ENCODE measurements at regions not wholly inside any gene's neighbourhood (a gene's known extent, or its start where the extent isn't known, plus 50 kb on each side); places are given as distances from the start of the nearest gene placed in this dataset.

DNA sequence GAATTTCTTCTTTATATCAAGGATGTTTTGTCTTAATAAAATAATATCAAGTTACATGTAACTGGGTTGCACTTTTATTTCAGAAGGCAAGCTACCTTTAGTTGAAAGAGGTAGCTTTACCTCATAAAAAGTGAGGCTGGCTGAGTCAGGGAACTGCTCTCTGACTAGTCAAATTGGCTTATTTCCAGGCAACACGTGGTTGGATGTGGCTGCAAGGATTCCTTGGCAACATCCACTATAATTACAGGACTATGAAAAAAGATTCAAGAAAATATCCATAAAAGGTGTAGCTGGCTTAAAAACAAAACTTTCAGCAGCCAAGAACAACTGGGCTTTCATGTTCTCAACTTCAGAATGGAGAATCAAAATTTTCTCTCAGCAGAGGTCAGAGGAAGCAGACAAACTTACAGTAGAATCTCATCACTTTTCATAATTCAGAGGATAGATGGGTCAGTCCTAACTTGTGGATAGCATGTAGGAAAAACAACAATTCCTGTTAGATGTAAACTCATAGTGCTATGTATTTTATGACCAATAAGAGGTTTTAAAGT lies 779.1 kb downstream of the MECOM start:
- Histone ChIP-seq H3K9ac (ENCODE audit: low read depth in 2 of 2, low read length in 2 of 2) (no peak overlapping the region), H3K27me3 (no peaks in the 10 kb centered on the region)
- intact Hi-C loops (cut with DNase I): no loop called here

DNA sequence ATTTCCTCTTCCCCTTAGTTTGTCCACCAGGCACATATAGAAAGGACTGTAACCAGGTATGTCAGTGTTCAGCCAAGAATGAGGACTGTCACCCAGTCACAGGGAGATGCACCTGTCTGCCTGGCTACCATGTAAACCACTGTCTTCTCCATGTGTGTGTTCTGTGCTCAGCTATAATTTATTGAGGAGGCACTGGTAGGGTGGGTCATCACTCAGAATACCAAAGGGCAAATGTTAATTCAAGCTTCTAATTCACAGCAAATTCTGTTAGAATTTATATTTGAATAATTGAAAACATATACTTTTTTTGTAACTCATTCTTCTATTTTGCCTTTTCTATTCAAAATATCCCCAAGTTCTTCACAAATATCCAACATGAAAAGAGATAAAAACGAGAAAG lies 780.4 kb downstream of the MECOM start:
- Histone ChIP-seq H3K27ac (no peak overlapping the region), H3K27me3 (no peaks in the 10 kb centered on the region), H3K9me3 (no peaks in the 10 kb centered on the region), H3K4me3 (no peak overlapping the region), H3K4me1 (peaks cover 2% of the 10 kb centered on the region), H3K36me3 (no peaks in the 10 kb centered on the region), H3K9ac (ENCODE audit: low read depth in 2 of 2, low read length in 2 of 2) (no peak overlapping the region)
- TF ChIP-seq CTCF (IDR thresholded peaks at IDR 0.05): no peak
- intact Hi-C loops (cut with DNase I): no loop called here
- DNase-seq: no peak

More for the DNA sequence above, 779.1 kb downstream of the MECOM start:
- Histone ChIP-seq H3K4me3 (no peak overlapping the region), H3K9me3 (no peaks in the 10 kb centered on the region), H3K27ac (no peak overlapping the region), H3K4me1 (no peaks in the 10 kb centered on the region), H3K36me3 (no peaks in the 10 kb centered on the region)
- TF ChIP-seq CTCF (IDR thresholded peaks at IDR 0.05): no peak
- DNase-seq: peak; percentile 58

DNA sequence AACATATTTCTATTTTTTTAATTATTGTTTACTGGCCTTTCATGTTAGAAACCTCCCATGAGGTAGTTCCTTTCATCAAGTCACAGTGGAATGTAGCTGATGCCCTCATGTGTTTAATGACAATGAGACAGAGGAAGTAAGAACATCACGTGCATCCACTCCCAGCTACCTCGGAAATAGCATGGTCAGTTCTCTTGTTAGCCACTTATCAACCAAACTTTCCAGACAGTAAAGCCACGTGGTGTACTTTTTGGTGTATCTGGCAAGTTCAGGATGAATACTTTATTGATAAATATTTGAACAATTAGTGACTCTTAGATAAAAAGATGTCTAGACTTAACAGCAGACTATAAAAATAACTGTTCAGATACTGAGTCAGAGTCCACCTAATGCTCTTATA lies 781.7 kb downstream of the MECOM start:
- Histone ChIP-seq H3K36me3 (no peaks in the 10 kb centered on the region), H3K27ac (no peak overlapping the region), H3K9me3 (no peaks in the 10 kb centered on the region), H3K4me1 (peaks cover 5% of the 10 kb centered on the region), H3K4me3 (no peak overlapping the region), H3K9ac (ENCODE audit: low read depth in 2 of 2, low read length in 2 of 2) (no peak overlapping the region), H3K27me3 (no peaks in the 10 kb centered on the region)
- no peak for DNase-seq
- TF ChIP-seq CTCF (IDR thresholded peaks at IDR 0.05): no peak
- intact Hi-C loops (cut with DNase I): no loop called here

DNA sequence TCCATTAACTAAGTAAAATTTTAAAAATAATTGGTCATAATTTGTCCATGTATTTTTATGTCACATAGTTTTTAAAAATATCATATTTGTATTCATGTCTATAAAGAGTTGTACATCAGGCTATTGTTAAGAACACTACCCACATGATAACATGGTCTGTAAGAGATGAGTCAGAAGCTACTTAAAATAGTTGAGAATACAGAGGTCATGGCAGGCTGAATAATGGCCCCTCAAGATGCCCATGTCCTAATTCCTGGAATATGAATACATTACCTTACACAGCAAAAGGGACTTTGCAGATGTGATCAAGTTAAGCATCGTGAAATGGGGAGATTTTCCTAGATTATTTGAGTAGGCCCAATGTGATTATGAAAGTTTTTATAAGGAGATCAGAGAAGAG lies 782.9 kb upstream of the GOLIM4 start:
- no peak overlapping the region for H3K27ac ChIP-seq
- DNase-seq: no peak
- intact Hi-C loops (cut with DNase I): no loop called here

GRCh38 chr3:168877899-168878298 lies 782.2 kb upstream of the GOLIM4 start:
- Histone ChIP-seq H3K36me3 (no peaks in the 10 kb centered on the region), H3K4me1 (peaks cover 5% of the 10 kb centered on the region), H3K9ac (ENCODE audit: low read depth in 2 of 2, low read length in 2 of 2) (no peak overlapping the region), H3K4me3 (no peak overlapping the region), H3K27ac (no peak overlapping the region), H3K27me3 (no peaks in the 10 kb centered on the region), H3K9me3 (no peaks in the 10 kb centered on the region)
- no peak for DNase-seq
- intact Hi-C loops (cut with DNase I): no loop called here
- TF ChIP-seq CTCF (IDR thresholded peaks at IDR 0.05): no peak

More for the DNA sequence above, 782.9 kb upstream of the GOLIM4 start:
- H3K9me3 ChIP-seq: no peaks in the 10 kb centered on the region
- no peak overlapping the region for H3K4me3 ChIP-seq
- H3K27me3 ChIP-seq: no peaks in the 10 kb centered on the region
- TF ChIP-seq CTCF (IDR thresholded peaks at IDR 0.05): no peak
- no peaks in the 10 kb centered on the region for H3K36me3 ChIP-seq
- H3K9ac ChIP-seq (ENCODE audit: low read depth in 2 of 2, low read length in 2 of 2): no peak overlapping the region
- peaks cover 5% of the 10 kb centered on the region for H3K4me1 ChIP-seq
